Activated CD4-positive, alpha-beta memory T cell treated with anti-CD3 and anti-CD28 coated beads, Interleukin-2, amount 10 ng/mL, durations not matched to agents 7 days and 5 days (primary cell): ENCODE measurements at regions not wholly inside any gene's neighbourhood (a gene's known extent, or its start where the extent isn't known, plus 50 kb on each side); places are given as distances from the start of the nearest gene placed in this dataset.

ENCODE experiments used
- CTCF ChIA-PET: fragments of 350-600 bp; sonication (Branson Sonifier 250); formaldehyde crosslinking; loops from one replicate; lab custom pipeline; 2021; ENCODE audit warnings: antibody characterized with exemption, inconsistent platforms; lab: Charles Lee
- POLR2A ChIA-PET: fragments of 350-600 bp; sonication (Branson Sonifier 250); formaldehyde crosslinking; loops from one replicate; lab custom pipeline; 2021; ENCODE audit warnings: antibody characterized with exemption; lab: Charles Lee
- DNase-seq: peaks from one replicate; pipeline ENCODE4 v3.0.0-alpha.2; 2020
- H3K27ac Mint-ChIP-seq: one replicate; pipeline ENCODE4 v1.8.0; 2021; ENCODE audit warnings: mild to moderate bottlenecking, mixed read lengths
- H3K27me3 Mint-ChIP-seq: one replicate; pipeline ENCODE4 v1.8.0; 2021; ENCODE audit warnings: mixed read lengths
- H3K36me3 Mint-ChIP-seq: one replicate; pipeline ENCODE4 v1.8.0; 2021; ENCODE audit warnings: low read depth, mixed read lengths
- H3K4me1 Mint-ChIP-seq: one replicate; pipeline ENCODE4 v1.8.0; 2021; ENCODE audit warnings: mixed read lengths
- H3K4me3 Mint-ChIP-seq: one replicate; pipeline ENCODE4 v1.8.0; 2021; ENCODE audit warnings: mild to moderate bottlenecking, mixed read lengths
- H3K9me3 Mint-ChIP-seq: one replicate; pipeline ENCODE4 v1.8.0; 2021; ENCODE audit warnings: mixed read lengths

DNA sequence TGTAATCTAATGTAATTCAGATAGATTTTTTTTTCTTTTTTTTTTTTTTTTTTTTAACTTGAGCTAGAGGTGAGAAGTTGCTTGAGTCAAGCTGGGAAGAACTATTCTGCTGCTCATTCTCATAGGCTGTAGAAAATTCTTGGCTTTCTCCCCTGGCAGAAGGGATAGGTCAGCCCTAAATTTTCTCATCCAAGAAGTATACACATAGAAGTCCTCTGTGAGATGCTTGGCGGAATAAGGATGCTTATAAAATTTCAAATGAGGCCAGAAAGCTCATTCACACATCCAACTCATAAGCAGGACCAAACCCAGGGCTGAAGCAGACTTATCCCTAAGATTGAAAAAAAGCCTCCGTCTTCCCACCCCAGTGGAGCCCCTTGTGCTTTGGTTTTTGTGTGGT, 572.5 kb downstream of the SQOR start:
- DNase-seq, result no peak
- POLR2A ChIA-PET, result no interaction called here
- H3K9me3 Mint-ChIP-seq, result peaks cover 19% of the 10 kb centered on the region
- no peaks in the 10 kb centered on the region for H3K27me3 Mint-ChIP-seq
- CTCF ChIA-PET, result interaction anchor here (0.6 kb wide), 1 partner anchor 26 kb away, joined by 3 read pairs; no protein-coding TSS in a partner anchor
- no peaks in the 10 kb centered on the region for H3K4me1 Mint-ChIP-seq
- no peak overlapping the region for H3K4me3 Mint-ChIP-seq
- no peaks in the 10 kb centered on the region for H3K36me3 Mint-ChIP-seq
- no peak overlapping the region for H3K27ac Mint-ChIP-seq

- no peaks in the 10 kb centered on the region for H3K36me3 Mint-ChIP-seq
- H3K9me3 Mint-ChIP-seq, result peaks cover 7% of the 10 kb centered on the region
- no peak overlapping the region for H3K4me3 Mint-ChIP-seq
- DNase-seq, result no peak
- no peak overlapping the region for H3K27ac Mint-ChIP-seq
- POLR2A ChIA-PET, result no interaction called here
- CTCF ChIA-PET, result no interaction called here
- H3K27me3 Mint-ChIP-seq, result no peaks in the 10 kb centered on the region
- H3K4me1 Mint-ChIP-seq, result no peaks in the 10 kb centered on the region
Observed at GRCh38 chr15:46213551-46213950, 578.7 kb downstream of the SQOR start.

GRCh38 chr15:46222826-46223225, 588.0 kb downstream of the SQOR start:
- CTCF ChIA-PET, result no interaction called here
- Mint-ChIP-seq H3K27ac (no peak overlapping the region), H3K4me1 (no peaks in the 10 kb centered on the region), H3K4me3 (no peak overlapping the region), H3K36me3 (no peaks in the 10 kb centered on the region), H3K27me3 (no peaks in the 10 kb centered on the region), H3K9me3 (no peaks in the 10 kb centered on the region)
- no peak for DNase-seq
- POLR2A ChIA-PET, result no interaction called here

GRCh38 chr15:46229263-46229662, 594.4 kb downstream of the SQOR start:
- CTCF ChIA-PET, result no interaction called here
- no peak for DNase-seq
- Mint-ChIP-seq H3K27ac (no peak overlapping the region), H3K9me3 (no peaks in the 10 kb centered on the region), H3K4me1 (no peaks in the 10 kb centered on the region), H3K36me3 (no peaks in the 10 kb centered on the region), H3K4me3 (no peak overlapping the region), H3K27me3 (no peaks in the 10 kb centered on the region)
- POLR2A ChIA-PET, result no interaction called here

DNA sequence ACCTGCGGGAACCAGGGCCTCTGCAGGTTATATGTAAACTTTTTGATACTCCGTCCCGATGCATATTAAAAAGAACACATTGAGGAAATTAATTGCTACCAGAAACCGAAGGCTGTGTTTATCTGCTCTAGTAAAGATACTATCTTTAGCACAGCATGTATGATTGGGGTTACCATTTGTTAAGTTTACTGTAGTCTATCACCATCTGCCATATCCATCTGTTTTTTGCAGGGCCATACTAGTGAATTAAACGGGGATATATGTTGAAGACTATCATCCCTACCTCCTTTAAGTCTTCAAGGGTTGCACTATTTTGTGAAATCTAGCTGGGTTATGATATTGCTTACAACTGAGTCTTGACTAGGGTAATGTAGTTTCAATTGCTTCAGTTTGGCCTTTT, 597.0 kb downstream of the SQOR start:
- DNase-seq, result no peak
- Mint-ChIP-seq H3K9me3 (no peaks in the 10 kb centered on the region), H3K27me3 (no peaks in the 10 kb centered on the region), H3K4me3 (no peak overlapping the region), H3K36me3 (no peaks in the 10 kb centered on the region), H3K4me1 (no peaks in the 10 kb centered on the region), H3K27ac (no peak overlapping the region)
- ChIA-PET POLR2A (no interaction called here), CTCF (no interaction called here)

DNA sequence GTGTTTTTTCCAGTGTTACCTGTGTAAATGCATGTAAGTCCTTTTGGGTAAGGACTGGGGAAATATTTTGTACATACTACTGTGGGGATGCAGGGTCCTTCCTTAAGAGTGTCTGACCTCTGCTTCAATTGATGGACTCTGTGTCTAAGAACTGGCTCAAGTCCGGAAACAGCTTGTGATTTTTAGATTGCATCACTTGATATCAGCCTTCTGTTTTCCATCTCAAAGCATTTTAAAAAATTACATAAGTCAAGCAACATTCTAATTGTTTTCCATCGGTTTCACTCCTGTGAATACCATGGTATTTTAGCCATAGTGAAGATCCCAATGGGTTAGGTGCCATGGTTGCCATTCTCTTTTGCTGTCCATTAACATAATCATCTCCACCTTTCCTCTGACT, 597.6 kb downstream of the SQOR start:
- Mint-ChIP-seq H3K4me3 (no peak overlapping the region), H3K27ac (no peak overlapping the region), H3K36me3 (no peaks in the 10 kb centered on the region), H3K9me3 (no peaks in the 10 kb centered on the region), H3K27me3 (no peaks in the 10 kb centered on the region), H3K4me1 (no peaks in the 10 kb centered on the region)
- ChIA-PET POLR2A (no interaction called here), CTCF (no interaction called here)
- DNase-seq, result no peak

DNA sequence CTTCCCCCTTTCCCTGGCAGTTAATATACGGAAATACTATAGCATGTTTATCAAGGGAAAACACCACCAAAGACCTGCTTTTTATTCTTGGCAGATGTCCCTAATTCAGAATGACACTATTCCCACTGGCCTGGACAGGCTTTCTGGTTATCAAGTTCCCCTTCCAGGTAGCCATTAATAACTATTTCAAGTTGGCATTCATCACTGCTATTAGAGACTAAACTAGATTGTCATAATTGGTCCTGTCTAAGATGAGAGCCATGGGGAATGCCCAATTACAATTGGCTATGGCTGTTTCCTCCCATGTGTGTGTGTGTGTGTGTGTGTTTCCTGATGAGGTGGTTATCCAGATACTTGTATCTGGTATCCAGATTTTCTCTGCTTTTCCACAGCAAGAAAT, 608.1 kb downstream of the SQOR start:
- no peak overlapping the region for H3K4me3 Mint-ChIP-seq
- ChIA-PET CTCF (no interaction called here), POLR2A (no interaction called here)
- H3K27ac Mint-ChIP-seq, result no peak overlapping the region
- no peaks in the 10 kb centered on the region for H3K9me3 Mint-ChIP-seq
- H3K27me3 Mint-ChIP-seq, result no peaks in the 10 kb centered on the region
- H3K36me3 Mint-ChIP-seq, result no peaks in the 10 kb centered on the region
- H3K4me1 Mint-ChIP-seq, result no peaks in the 10 kb centered on the region
- DNase-seq, result no peak

GRCh38 chr15:46251903-46252302, 617.1 kb downstream of the SQOR start:
- no peak for DNase-seq
- H3K4me3 Mint-ChIP-seq, result no peak overlapping the region
- H3K27ac Mint-ChIP-seq, result no peak overlapping the region
- no peaks in the 10 kb centered on the region for H3K27me3 Mint-ChIP-seq
- CTCF ChIA-PET, result no interaction called here
- H3K9me3 Mint-ChIP-seq, result no peaks in the 10 kb centered on the region
- POLR2A ChIA-PET, result no interaction called here
- no peaks in the 10 kb centered on the region for H3K36me3 Mint-ChIP-seq
- H3K4me1 Mint-ChIP-seq, result no peaks in the 10 kb centered on the region

DNA sequence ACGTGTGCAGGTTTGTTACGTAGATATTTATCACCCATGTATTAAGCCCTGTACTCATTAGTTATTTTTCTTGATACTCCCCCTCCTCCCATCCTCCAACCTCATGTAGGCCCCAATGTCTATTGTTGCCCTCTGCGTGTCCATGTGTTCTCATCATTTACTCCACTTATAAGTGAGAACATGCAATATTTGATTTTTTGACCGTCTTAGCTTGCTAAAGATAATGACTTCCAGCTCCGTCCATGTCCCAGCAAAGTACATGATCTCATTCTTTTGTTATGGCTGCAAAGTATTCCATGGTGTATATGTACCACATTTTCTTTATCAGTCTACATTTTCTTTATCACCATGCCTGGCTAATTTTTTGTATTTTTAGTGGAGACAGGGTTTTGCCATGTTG, 623.2 kb downstream of the SQOR start:
- DNase-seq, result no peak
- CTCF ChIA-PET, result no interaction called here
- Mint-ChIP-seq H3K27ac (no peak overlapping the region), H3K9me3 (peaks cover 7% of the 10 kb centered on the region), H3K4me1 (no peaks in the 10 kb centered on the region), H3K27me3 (no peaks in the 10 kb centered on the region), H3K36me3 (no peaks in the 10 kb centered on the region), H3K4me3 (no peak overlapping the region)
- POLR2A ChIA-PET, result no interaction called here

GRCh38 chr15:46260937-46261336, 626.1 kb downstream of the SQOR start:
- no peak for DNase-seq
- Mint-ChIP-seq H3K4me1 (no peaks in the 10 kb centered on the region), H3K4me3 (no peak overlapping the region), H3K36me3 (no peaks in the 10 kb centered on the region), H3K27ac (no peak overlapping the region), H3K9me3 (peaks cover 7% of the 10 kb centered on the region), H3K27me3 (no peaks in the 10 kb centered on the region)
- ChIA-PET POLR2A (no interaction called here), CTCF (no interaction called here)

GRCh38 chr15:46265664-46266347, 631.0 kb downstream of the SQOR start:
- no peaks in the 10 kb centered on the region for H3K4me1 Mint-ChIP-seq
- H3K9me3 Mint-ChIP-seq, result no peaks in the 10 kb centered on the region
- H3K27me3 Mint-ChIP-seq, result no peaks in the 10 kb centered on the region
- no peaks in the 10 kb centered on the region for H3K36me3 Mint-ChIP-seq
- ChIA-PET CTCF (no interaction called here), POLR2A (no interaction called here)
- DNase-seq, result no peak
- no peak overlapping the region for H3K27ac Mint-ChIP-seq
- H3K4me3 Mint-ChIP-seq, result no peak overlapping the region

- ChIA-PET CTCF (no interaction called here), POLR2A (no interaction called here)
- no peak overlapping the region for H3K27ac Mint-ChIP-seq
- peaks cover 2% of the 10 kb centered on the region for H3K9me3 Mint-ChIP-seq
- H3K27me3 Mint-ChIP-seq, result no peaks in the 10 kb centered on the region
- no peaks in the 10 kb centered on the region for H3K36me3 Mint-ChIP-seq
- H3K4me3 Mint-ChIP-seq, result no peak overlapping the region
- no peak for DNase-seq
- no peaks in the 10 kb centered on the region for H3K4me1 Mint-ChIP-seq
Observed at GRCh38 chr15:46266661-46267060, 631.8 kb downstream of the SQOR start.

DNA sequence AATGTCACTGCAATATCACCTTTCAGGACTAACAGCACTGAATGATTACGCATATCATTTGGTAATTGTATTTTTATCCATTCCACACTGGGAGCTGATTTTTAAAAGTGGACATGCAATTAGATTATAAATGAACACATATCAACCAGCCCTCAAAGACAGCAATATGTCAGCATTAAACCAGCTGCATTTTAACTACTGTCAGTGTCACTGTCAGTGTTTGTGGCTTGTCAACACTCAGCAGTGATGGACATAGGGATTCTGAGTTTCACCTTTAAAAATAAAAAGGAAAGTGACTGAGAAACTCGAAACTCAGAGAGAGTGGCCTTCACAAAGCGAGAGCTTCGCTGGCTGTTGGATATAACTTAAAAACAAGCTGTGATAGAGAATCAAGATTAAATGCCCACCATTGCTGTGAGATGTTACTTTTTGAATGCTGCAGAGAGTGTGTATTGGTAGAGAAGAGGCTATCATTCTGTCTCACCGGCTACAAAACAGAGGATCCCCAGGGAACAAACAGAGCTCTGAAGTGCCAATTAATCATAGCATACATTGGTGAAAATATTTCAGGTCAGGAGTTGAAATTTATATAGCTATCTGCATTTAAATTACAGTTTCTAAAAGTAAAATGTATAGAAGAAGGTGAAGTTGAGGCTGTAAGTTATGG, 635.8 kb downstream of the SQOR start:
- ChIA-PET CTCF (no interaction called here), POLR2A (no interaction called here)
- no peak overlapping the region for H3K4me3 Mint-ChIP-seq
- no peak overlapping the region for H3K27ac Mint-ChIP-seq
- H3K27me3 Mint-ChIP-seq, result no peaks in the 10 kb centered on the region
- H3K36me3 Mint-ChIP-seq, result no peaks in the 10 kb centered on the region
- DNase-seq, result no peak
- peaks cover 2% of the 10 kb centered on the region for H3K9me3 Mint-ChIP-seq
- no peaks in the 10 kb centered on the region for H3K4me1 Mint-ChIP-seq

GRCh38 chr15:46275701-46276100, 640.9 kb downstream of the SQOR start:
- Mint-ChIP-seq H3K4me1 (no peaks in the 10 kb centered on the region), H3K36me3 (no peaks in the 10 kb centered on the region), H3K9me3 (peaks cover 2% of the 10 kb centered on the region), H3K4me3 (no peak overlapping the region), H3K27me3 (no peaks in the 10 kb centered on the region), H3K27ac (no peak overlapping the region)
- ChIA-PET CTCF (no interaction called here), POLR2A (no interaction called here)
- no peak for DNase-seq
